ENCODE measurements at regions not wholly inside any gene's neighbourhood (a gene's known extent, or its start where the extent isn't known, plus 50 kb on each side); places are given as distances from the start of the nearest gene placed in this dataset.

DNA sequence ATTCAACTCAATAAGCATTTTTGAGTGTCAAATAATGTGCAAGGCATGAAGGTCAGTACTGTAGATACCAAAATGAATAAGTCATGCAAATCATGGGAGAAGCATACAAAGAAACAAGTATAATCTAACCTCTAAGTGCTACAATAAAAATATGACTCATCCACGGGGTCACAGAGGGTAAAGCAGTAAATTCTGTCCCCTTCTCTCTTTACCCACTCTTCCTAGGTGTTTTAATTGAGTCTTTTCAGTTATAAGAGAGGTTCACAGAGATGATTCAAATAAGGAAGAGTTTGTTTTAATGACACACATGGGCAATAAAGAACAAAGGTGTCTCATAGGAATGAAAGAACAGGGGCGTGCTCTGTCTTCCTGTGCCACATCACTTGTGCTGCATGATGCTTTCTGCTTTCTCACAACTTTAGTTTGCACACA is 71.5 kb upstream of the DAAM1 start:
- DNase-seq (ENCODE audit: low spot score) (no peak), FAIRE-seq (no peak), ATAC-seq (no peak)
- H3K36me3 ChIP-seq (replicated peaks in 1 of 2; ENCODE audit: control insufficient read depth in 1 of 2, insufficient read depth in 2 of 2, low read length in 2 of 2) = no peaks in the 10 kb centered on the region
- in situ Hi-C loops (cut with HindIII; ENCODE audit: extremely low pct_ligation_motif_present, low pct_unique_long_range_greater_than_20kb) (no loop called here), intact Hi-C loops (cut with micrococcal nuclease; ENCODE audit: unreplicated experiment) (no loop called here)
- no peaks in the 10 kb centered on the region for H3K79me2 ChIP-seq (ENCODE audit: insufficient read depth, low read length)
- H3K4me1 ChIP-seq (ENCODE audit: insufficient read depth, low read length) = no peaks in the 10 kb centered on the region
- ChIA-PET CTCF (ENCODE audit: low intra/inter-chr PET ratio, low total read pairs) (no interaction called here), POLR2A (no interaction called here)
- TF ChIP-seq FOXM1 (CRISPR knock-in tag; IDR thresholded peaks at IDR 0.05) (no peak), ZNF7 (CRISPR knock-in tag; IDR thresholded peaks at IDR 0.05) (no peak)
- 7% methylated on average over 2 of the region's 2 CpGs for WGBS (ENCODE audit: low lambda C conversion rate)
- no peak overlapping the region for H2AFZ ChIP-seq (ENCODE audit: low read length)
- BruUV-seq (replicated peaks) = no TSS peak
- H3K4me3 ChIP-seq (replicated peaks in 1 of 3; ENCODE audit: insufficient read depth in 1 of 3, low read depth in 2 of 3, low read length in 3 of 3) = no peak overlapping the region
- H3K9ac ChIP-seq (ENCODE audit: insufficient read depth, low read depth, low read length) = no peak overlapping the region
- no peaks in the 10 kb centered on the region for H3K9me3 ChIP-seq (ENCODE audit: low read length)
- H3K27me3 ChIP-seq (ENCODE audit: control insufficient read depth in 1 of 2, insufficient read depth in 2 of 2, low read length in 2 of 2) = no peaks in the 10 kb centered on the region; a peak in 1 of 5 replicates
- no peaks in the 10 kb centered on the region for H4K20me1 ChIP-seq (ENCODE audit: insufficient read depth, low read length)
- no peak overlapping the region for H3K27ac ChIP-seq (ENCODE audit: extremely low read length, insufficient read depth, low read length)
- no peak overlapping the region for H3K4me2 ChIP-seq (ENCODE audit: low read depth, low read length)

DNA sequence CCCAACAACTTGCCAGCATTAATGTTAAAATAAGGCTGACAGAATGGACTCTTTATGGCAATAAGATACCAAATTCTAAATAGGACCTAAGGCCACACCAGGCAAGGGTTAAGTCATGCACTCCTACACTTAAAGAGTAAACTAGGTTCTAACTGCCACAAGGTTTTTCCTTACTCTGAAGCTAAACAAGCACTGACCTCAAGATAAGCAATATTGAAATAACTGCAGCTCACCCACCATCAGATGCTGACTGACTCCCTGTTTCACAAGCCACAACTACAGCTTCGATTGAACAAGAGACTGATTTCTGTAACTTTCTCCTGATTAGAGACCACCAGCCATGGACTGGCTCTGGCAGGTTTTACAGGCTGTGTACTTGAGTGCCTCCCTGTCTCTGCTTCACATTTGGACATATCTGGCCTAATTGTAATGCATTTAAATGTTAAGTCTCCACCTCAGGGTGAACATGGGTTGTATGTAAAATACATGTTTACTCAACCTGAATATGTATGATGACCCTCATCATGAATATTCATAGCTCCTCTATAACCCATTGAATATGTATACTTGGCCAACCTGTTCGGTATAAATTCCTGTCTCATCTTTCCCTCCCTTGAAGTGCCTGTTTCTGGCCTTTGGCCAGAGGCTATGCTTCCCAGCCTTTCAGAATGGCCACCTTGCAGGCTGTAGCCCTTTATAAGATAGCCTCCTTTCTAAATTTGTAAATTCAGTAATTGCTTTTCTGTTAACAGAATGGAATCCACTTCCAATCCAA is 70.5 kb upstream of the DAAM1 start:
- H3K4me2 ChIP-seq (ENCODE audit: low read depth, low read length) = no peak overlapping the region
- no peak overlapping the region for H3K9ac ChIP-seq (ENCODE audit: insufficient read depth, low read depth, low read length)
- intact Hi-C loops (cut with micrococcal nuclease; ENCODE audit: unreplicated experiment) = no loop called here
- no peak overlapping the region for H3K27ac ChIP-seq (ENCODE audit: extremely low read length, insufficient read depth, low read length)
- ATAC-seq = no peak
- H2AFZ ChIP-seq (ENCODE audit: low read length) = no peak overlapping the region
- TF ChIP-seq ZBTB8A (CRISPR knock-in tag; IDR thresholded peaks at IDR 0.05; ENCODE audit: borderline replicate concordance, low read depth) (no peak), REPIN1 (CRISPR knock-in tag; IDR thresholded peaks at IDR 0.05; ENCODE audit: borderline replicate concordance, low read depth) (no peak), ZNF549 (CRISPR knock-in tag; IDR thresholded peaks at IDR 0.05) (no peak), AHR (CRISPR knock-in tag; IDR thresholded peaks at IDR 0.05) (no peak), POLR2AphosphoS2 (IDR thresholded peaks at IDR 0.05; ENCODE audit: low read depth, low read length) (no peak), ZNF230 (CRISPR knock-in tag; IDR thresholded peaks at IDR 0.05) (no peak), HNRNPH1 (optimal IDR thresholded peaks at IDR 0.05; ENCODE audit: low read depth, low read length) (no peak), GATAD2A (CRISPR knock-in tag; IDR thresholded peaks at IDR 0.05) (no peak)
- TF ChIP-seq, protein P1, sequence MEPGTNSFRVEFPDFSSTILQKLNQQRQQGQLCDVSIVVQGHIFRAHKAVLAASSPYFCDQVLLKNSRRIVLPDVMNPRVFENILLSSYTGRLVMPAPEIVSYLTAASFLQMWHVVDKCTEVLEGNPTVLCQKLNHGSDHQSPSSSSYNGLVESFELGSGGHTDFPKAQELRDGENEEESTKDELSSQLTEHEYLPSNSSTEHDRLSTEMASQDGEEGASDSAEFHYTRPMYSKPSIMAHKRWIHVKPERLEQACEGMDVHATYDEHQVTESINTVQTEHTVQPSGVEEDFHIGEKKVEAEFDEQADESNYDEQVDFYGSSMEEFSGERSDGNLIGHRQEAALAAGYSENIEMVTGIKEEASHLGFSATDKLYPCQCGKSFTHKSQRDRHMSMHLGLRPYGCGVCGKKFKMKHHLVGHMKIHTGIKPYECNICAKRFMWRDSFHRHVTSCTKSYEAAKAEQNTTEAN (CRISPR knock-in tag; conservative IDR thresholded peaks at IDR 0.05) = no peak
- TF ChIP-seq, protein P2, sequence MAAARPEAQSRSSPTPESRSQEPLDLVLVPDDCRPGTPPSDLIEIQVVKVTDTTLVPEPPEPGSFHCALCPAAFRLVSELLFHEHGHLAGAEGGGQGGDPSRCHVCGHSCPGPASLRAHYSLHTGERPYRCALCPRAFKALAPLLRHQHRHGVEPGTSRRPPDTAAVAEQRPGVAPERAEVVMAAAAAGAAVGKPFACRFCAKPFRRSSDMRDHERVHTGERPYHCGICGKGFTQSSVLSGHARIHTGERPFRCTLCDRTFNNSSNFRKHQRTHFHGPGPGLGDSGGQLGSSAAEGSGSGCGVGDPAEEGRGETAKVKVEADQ (CRISPR knock-in tag; IDR thresholded peaks at IDR 0.05; ENCODE audit: borderline replicate concordance) = no peak
- DNase-seq (ENCODE audit: low spot score) = no peak
- H3K4me1 ChIP-seq (ENCODE audit: insufficient read depth, low read length) = no peaks in the 10 kb centered on the region
- ChIA-PET CTCF (ENCODE audit: low intra/inter-chr PET ratio, low total read pairs) (no interaction called here), POLR2A (no interaction called here)
- H3K36me3 ChIP-seq (replicated peaks in 1 of 2; ENCODE audit: control insufficient read depth in 1 of 2, insufficient read depth in 2 of 2, low read length in 2 of 2) = no peaks in the 10 kb centered on the region
- BruUV-seq (replicated peaks) = no TSS peak
- in situ Hi-C loops (cut with HindIII; ENCODE audit: extremely low pct_ligation_motif_present, low pct_unique_long_range_greater_than_20kb) = no loop called here
- no peak for FAIRE-seq
- H3K79me2 ChIP-seq (ENCODE audit: insufficient read depth, low read length) = no peaks in the 10 kb centered on the region
- H3K27me3 ChIP-seq (ENCODE audit: control insufficient read depth in 1 of 2, insufficient read depth in 2 of 2, low read length in 2 of 2) = no peaks in the 10 kb centered on the region; a peak in 1 of 5 replicates
- no peaks in the 10 kb centered on the region for H4K20me1 ChIP-seq (ENCODE audit: insufficient read depth, low read length)
- H3K4me3 ChIP-seq (replicated peaks in 1 of 3; ENCODE audit: insufficient read depth in 1 of 3, low read depth in 2 of 3, low read length in 3 of 3) = no peak overlapping the region
- no peaks in the 10 kb centered on the region for H3K9me3 ChIP-seq (ENCODE audit: low read length)
- 21% methylated on average over 2 of the region's 2 CpGs for WGBS (ENCODE audit: low lambda C conversion rate)

All from HepG2 (cell line).